KMS-11 (cell line): ENCODE measurements at regions not wholly inside any gene's neighbourhood (a gene's known extent, or its start where the extent isn't known, plus 50 kb on each side); places are given as distances from the start of the nearest gene placed in this dataset.

Source experiments
- H2AFZ ChIP-seq: fragments of 200-600 bp; sonication (generic); 2 replicates; pipeline ENCODE4 v1.6.1; 2016; ENCODE audit warnings: antibody characterized with exemption, mixed run types, low read depth
- H3K27ac ChIP-seq: fragments of 200-600 bp; sonication (generic); 2 replicates; pipeline ENCODE4 v1.6.1; 2016; ENCODE audit warnings: mild to moderate bottlenecking, mixed run types
- H3K27me3 ChIP-seq: fragments of 200-600 bp; sonication (generic); 2 replicates; pipeline ENCODE4 v1.6.1; 2017; ENCODE audit warnings: mild to moderate bottlenecking, low read depth, mixed run types, moderate library complexity; ENCODE audit not compliant: insufficient read depth
- H3K36me3 ChIP-seq: fragments of 200-600 bp; sonication (generic); 2 replicates; pipeline ENCODE4 v1.6.1; 2017; ENCODE audit warnings: mild to moderate bottlenecking, mixed run types; ENCODE audit not compliant: insufficient read depth
- H3K4me1 ChIP-seq: fragments of 200-600 bp; sonication (generic); 2 replicates; pipeline ENCODE4 v1.6.1; 2016; ENCODE audit warnings: mild to moderate bottlenecking, low read depth, mixed run types; ENCODE audit not compliant: poor library complexity, severe bottlenecking
- H3K4me2 ChIP-seq: fragments of 200-600 bp; sonication (generic); 2 replicates; pipeline ENCODE4 v1.7.0; 2016; ENCODE audit warnings: mild to moderate bottlenecking, mixed run types
- H3K4me3 ChIP-seq: fragments of 200-600 bp; sonication (generic); IDR thresholded peaks from 2 replicates; pipeline ENCODE4 v1.6.1; 2017; ENCODE audit warnings: low read depth, low read length, mixed read lengths; ENCODE audit not compliant: insufficient read depth
- H3K79me2 ChIP-seq: fragments of 200-600 bp; sonication (generic); 2 replicates; pipeline ENCODE4 v1.6.1; 2016; ENCODE audit warnings: low read depth, mixed run types; ENCODE audit not compliant: insufficient read depth
- H3K9ac ChIP-seq: fragments of 200-600 bp; sonication (generic); 2 replicates; pipeline ENCODE4 v1.6.1; 2016; ENCODE audit warnings: mild to moderate bottlenecking, mixed run types
- H4K20me1 ChIP-seq: fragments of 200-600 bp; sonication (generic); 2 replicates; pipeline ENCODE4 v1.6.1; 2016; ENCODE audit warnings: mild to moderate bottlenecking, mixed run types; ENCODE audit not compliant: insufficient read depth
- CTCF ChIP-seq: fragments of 200-600 bp; sonication (generic); conservative IDR thresholded peaks from 2 replicates; pipeline ENCODE4 v1.6.1; 2017; ENCODE audit warnings: low read depth, mild to moderate bottlenecking, antibody characterized with exemption, low read length, moderate library complexity, mixed read lengths

GRCh38 chrX:118221270-118221669, 104.7 kb upstream of the KLHL13 start:
- Histone ChIP-seq H3K4me3 (no peak overlapping the region), H3K79me2 (no peaks in the 10 kb centered on the region), H4K20me1 (no peaks in the 10 kb centered on the region), H3K36me3 (no peaks in the 10 kb centered on the region), H3K27ac (no peak overlapping the region), H2AFZ (no peak overlapping the region), H3K27me3 (no peaks in the 10 kb centered on the region), H3K4me1 (peaks cover 6% of the 10 kb centered on the region), H3K9ac (no peak overlapping the region), H3K4me2 (no peak overlapping the region)
- TF ChIP-seq CTCF, result no peak

GRCh38 chrX:118221733-118222132, 105.1 kb upstream of the KLHL13 start:
- no peak overlapping the region for H3K4me3 ChIP-seq
- no peaks in the 10 kb centered on the region for H3K36me3 ChIP-seq
- TF ChIP-seq CTCF, result no peak
- H3K4me2 ChIP-seq, result no peak overlapping the region
- no peaks in the 10 kb centered on the region for H3K79me2 ChIP-seq
- H3K27me3 ChIP-seq, result no peaks in the 10 kb centered on the region
- H3K4me1 ChIP-seq, result peaks cover 6% of the 10 kb centered on the region
- H4K20me1 ChIP-seq, result no peaks in the 10 kb centered on the region
- H2AFZ ChIP-seq, result no peak overlapping the region
- H3K27ac ChIP-seq, result no peak overlapping the region
- no peak overlapping the region for H3K9ac ChIP-seq

- no peak overlapping the region for H2AFZ ChIP-seq
- no peaks in the 10 kb centered on the region for H4K20me1 ChIP-seq
- H3K4me2 ChIP-seq, result no peak overlapping the region
- H3K27ac ChIP-seq, result no peak overlapping the region
- no peaks in the 10 kb centered on the region for H3K36me3 ChIP-seq
- no peaks in the 10 kb centered on the region for H3K27me3 ChIP-seq
- no peak overlapping the region for H3K4me3 ChIP-seq
- peaks cover 6% of the 10 kb centered on the region for H3K4me1 ChIP-seq
- no peaks in the 10 kb centered on the region for H3K79me2 ChIP-seq
- no peak overlapping the region for H3K9ac ChIP-seq
- TF ChIP-seq CTCF, result no peak
These were observed 105.8 kb upstream of the KLHL13 start for GRCh38 chrX:118222421-118222820.

GRCh38 chrX:118225711-118226428, 109.3 kb upstream of the KLHL13 start:
- Histone ChIP-seq H2AFZ (peak overlapping the region; percentile 26; the same call in 1 of the 2 replicates), H3K27ac (no peak overlapping the region), H3K9ac (no peak overlapping the region), H3K79me2 (no peaks in the 10 kb centered on the region), H3K27me3 (no peaks in the 10 kb centered on the region), H3K4me1 (peaks cover 6% of the 10 kb centered on the region), H3K4me2 (no peak overlapping the region), H3K36me3 (no peaks in the 10 kb centered on the region), H4K20me1 (no peaks in the 10 kb centered on the region), H3K4me3 (no peak overlapping the region)
- peak; percentile 58 for TF ChIP-seq CTCF
